ENCODE measurements at regions not wholly inside any gene's neighbourhood (a gene's known extent, or its start where the extent isn't known, plus 50 kb on each side); places are given as distances from the start of the nearest gene placed in this dataset.

DNA sequence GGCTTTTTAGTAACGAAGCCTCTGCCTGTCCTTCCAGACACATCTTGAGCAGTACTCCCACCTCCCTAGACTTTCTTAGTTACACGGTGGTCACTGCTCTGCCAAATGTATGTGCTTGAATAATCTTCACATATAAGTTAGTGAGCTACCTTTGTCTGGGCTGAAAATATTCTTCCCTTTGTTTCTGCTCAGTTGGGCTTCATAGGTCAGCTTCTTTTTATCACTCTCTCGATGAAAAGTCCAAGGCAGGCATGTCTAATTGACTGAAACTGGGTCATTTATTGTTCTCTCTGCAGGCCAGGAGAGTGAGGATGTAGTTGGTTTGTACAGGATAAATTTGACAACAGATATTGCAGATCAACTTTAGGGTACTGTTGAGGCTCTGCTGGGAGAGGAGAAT is 636.7 kb upstream of the IGFBP3 start:
- FAIRE-seq (no peak), DNase-seq (ENCODE audit: insufficient read length, low spot score) (no peak)
- TF ChIP-seq POLR2AphosphoS5 (IDR thresholded peaks at IDR 0.05; ENCODE audit: low read depth, low read length) (no peak), POU2F2 (IDR thresholded peaks at IDR 0.05; ENCODE audit: low read depth, low read length) (no peak), SPI1 (IDR thresholded peaks at IDR 0.05; ENCODE audit: low read depth, low read length) (no peak), PAX5 (IDR thresholded peaks at IDR 0.05; ENCODE audit: insufficient read depth, low read length, severe bottlenecking) (no peak), TAF1 (IDR thresholded peaks at IDR 0.05; ENCODE audit: low read depth, low read length) (no peak), POLR2A (IDR thresholded peaks at IDR 0.05; ENCODE audit: low read depth, low read length) (no peak)

DNA sequence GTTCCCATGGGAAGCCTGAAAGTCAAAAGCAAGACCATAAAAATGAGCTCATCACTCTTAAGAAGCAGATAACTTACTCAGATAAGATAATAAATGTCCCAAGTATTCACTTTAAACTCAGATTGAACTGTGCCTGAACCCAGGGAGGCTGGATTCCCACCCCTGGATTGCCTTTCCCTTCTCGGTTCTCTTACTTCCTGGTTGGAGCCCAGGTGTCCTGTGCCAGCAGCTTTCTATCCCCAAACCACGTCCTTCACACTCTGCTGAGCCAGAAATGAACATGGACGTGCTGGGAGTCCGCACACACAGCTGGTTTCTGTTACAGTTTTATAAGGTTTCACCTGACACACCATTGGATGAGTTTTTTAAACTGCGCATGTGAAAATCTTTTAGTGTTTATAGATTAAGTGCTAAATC is 636.2 kb upstream of the IGFBP3 start:
- no peak for FAIRE-seq
- no peak for DNase-seq (ENCODE audit: insufficient read length, low spot score)

DNA sequence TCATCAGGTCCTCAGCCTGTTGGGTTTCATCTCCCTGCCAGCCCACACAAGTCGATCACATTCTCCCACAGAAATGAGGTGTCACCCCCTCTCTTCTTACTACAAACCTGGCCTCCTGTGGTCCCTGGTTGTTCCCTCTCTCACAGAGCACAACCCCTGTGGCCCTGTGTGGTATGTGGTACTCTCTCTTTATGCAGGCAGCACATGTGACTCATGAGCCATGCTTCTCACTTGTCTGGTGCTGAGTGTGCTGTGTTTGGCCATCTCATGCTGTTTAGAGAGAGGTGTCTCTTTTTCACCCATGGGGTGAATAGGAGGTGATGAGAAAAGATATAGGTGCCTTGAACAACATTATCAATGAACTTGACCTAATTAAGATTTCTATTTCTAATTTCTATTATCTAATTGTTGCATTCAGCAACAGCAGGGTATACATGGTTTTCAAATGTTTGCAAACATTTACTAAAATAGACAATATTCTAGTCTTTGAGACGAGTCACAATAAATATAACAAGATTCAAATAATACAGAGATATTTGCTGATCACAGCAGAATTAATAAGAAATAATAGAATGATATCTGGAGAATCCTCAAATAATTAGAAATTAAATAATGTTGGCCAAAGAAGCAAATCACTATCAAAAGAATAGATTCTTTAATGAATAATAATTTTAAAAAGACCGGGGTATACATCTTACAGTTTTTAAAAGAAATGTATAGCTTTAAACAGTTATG is 633.8 kb upstream of the IGFBP3 start:
- FAIRE-seq (no peak), DNase-seq (ENCODE audit: insufficient read length, low spot score) (no peak)
- no peak for TF ChIP-seq POU2F2 (IDR thresholded peaks at IDR 0.05; ENCODE audit: low read depth, low read length)
- no peak for TF ChIP-seq SPI1 (IDR thresholded peaks at IDR 0.05; ENCODE audit: low read depth, low read length)
- no peak for TF ChIP-seq POLR2A (IDR thresholded peaks at IDR 0.05; ENCODE audit: low read depth, low read length)
- TF ChIP-seq POLR2AphosphoS5 (IDR thresholded peaks at IDR 0.05; ENCODE audit: low read depth, low read length), result no peak
- TF ChIP-seq TAF1 (IDR thresholded peaks at IDR 0.05; ENCODE audit: low read depth, low read length), result no peak
- TF ChIP-seq PAX5 (IDR thresholded peaks at IDR 0.05; ENCODE audit: insufficient read depth, low read length, severe bottlenecking), result no peak

More for the DNA sequence above, 636.2 kb upstream of the IGFBP3 start:
- TF ChIP-seq POLR2A (IDR thresholded peaks at IDR 0.05; ENCODE audit: low read depth, low read length) (no peak), POU2F2 (IDR thresholded peaks at IDR 0.05; ENCODE audit: low read depth, low read length) (no peak), SPI1 (IDR thresholded peaks at IDR 0.05; ENCODE audit: low read depth, low read length) (no peak), TAF1 (IDR thresholded peaks at IDR 0.05; ENCODE audit: low read depth, low read length) (no peak), PAX5 (IDR thresholded peaks at IDR 0.05; ENCODE audit: insufficient read depth, low read length, severe bottlenecking) (no peak), POLR2AphosphoS5 (IDR thresholded peaks at IDR 0.05; ENCODE audit: low read depth, low read length) (no peak)

DNA sequence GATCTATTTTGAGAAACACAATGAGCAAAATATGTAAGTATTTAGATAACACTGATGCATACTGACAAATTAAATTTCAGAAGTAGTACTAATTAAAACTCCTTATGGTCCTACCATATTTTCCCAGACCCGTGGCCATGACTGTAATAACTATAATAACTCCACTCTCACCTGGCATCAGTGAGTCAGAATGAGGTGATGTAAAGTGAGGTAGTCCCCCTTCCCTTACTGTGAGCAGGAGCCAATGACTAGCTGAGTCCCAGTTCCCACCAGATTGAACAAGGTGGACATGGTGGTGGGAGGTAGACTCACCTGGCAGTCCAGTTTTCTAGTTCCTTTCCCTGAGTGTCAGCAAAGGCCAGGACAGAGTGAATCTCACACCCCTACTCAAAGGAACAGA is 630.5 kb upstream of the IGFBP3 start:
- DNase-seq (ENCODE audit: insufficient read length, low spot score) (no peak), FAIRE-seq (no peak)
- TF ChIP-seq TAF1 (IDR thresholded peaks at IDR 0.05; ENCODE audit: low read depth, low read length) (no peak), SPI1 (IDR thresholded peaks at IDR 0.05; ENCODE audit: low read depth, low read length) (no peak), POLR2A (IDR thresholded peaks at IDR 0.05; ENCODE audit: low read depth, low read length) (no peak), POLR2AphosphoS5 (IDR thresholded peaks at IDR 0.05; ENCODE audit: low read depth, low read length) (no peak), POU2F2 (IDR thresholded peaks at IDR 0.05; ENCODE audit: low read depth, low read length) (no peak), PAX5 (IDR thresholded peaks at IDR 0.05; ENCODE audit: insufficient read depth, low read length, severe bottlenecking) (no peak)

DNA sequence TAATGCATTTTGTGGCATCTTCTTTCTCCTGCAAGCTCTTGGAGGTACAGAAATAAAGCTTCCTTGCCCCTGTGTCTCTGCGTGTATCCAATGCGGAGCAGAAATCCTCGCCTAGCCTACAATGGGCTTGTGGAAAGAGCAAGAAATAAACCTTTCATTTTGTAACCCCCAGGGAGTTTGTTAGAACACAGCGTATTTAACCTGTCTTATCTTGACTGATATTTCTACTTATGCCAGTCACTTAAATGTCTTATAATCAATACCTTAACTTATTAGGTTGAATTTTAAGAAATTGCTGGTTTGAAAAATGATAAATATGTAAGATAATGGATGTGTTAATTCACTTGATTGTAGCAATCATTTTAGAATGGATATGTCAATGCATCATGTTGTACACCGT is 629.8 kb upstream of the IGFBP3 start:
- DNase-seq (ENCODE audit: insufficient read length, low spot score), result no peak
- no peak for FAIRE-seq
- no peak for TF ChIP-seq POLR2AphosphoS5 (IDR thresholded peaks at IDR 0.05; ENCODE audit: low read depth, low read length)
- no peak for TF ChIP-seq PAX5 (IDR thresholded peaks at IDR 0.05; ENCODE audit: insufficient read depth, low read length, severe bottlenecking)
- no peak for TF ChIP-seq POU2F2 (IDR thresholded peaks at IDR 0.05; ENCODE audit: low read depth, low read length)

DNA sequence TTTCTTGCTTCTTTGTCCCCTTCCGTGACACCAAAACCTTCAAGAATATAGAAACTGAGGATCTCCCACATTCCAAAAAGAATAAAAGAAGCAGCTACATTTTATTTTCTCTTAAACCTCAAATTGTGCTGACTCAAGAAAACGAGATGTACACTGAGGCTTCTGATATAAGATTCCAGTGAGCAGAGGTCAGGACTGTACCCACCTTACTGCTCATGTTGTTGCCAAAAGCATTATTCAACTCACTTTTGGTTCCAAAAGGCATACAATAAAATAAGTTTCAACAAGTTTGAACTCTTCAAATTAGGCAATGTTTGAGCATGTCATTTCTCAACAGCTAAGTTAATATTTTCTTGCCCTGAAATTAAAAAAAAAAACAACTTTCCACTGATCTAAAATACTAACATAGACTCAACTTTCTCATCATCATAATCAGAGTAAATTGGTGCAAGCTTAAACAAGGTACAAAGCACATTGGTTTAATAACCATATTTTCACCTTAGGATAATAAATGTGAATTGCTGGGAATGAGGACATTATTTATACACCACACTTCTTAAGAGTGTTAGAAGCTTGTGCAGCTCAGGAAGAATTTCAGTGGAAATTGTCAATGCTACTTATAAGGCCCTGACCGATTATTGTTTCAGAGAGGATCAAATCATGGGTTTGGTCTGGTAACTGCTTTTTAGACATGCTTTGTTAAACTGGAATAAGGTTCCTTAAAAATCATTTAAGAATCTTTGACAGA is 629.0 kb upstream of the IGFBP3 start:
- no peak for TF ChIP-seq POLR2A (IDR thresholded peaks at IDR 0.05; ENCODE audit: low read depth, low read length)
- TF ChIP-seq SPI1 (IDR thresholded peaks at IDR 0.05; ENCODE audit: low read depth, low read length), result no peak
- no peak for TF ChIP-seq PAX5 (IDR thresholded peaks at IDR 0.05; ENCODE audit: insufficient read depth, low read length, severe bottlenecking)
- no peak for TF ChIP-seq TAF1 (IDR thresholded peaks at IDR 0.05; ENCODE audit: low read depth, low read length)
- no peak for TF ChIP-seq POU2F2 (IDR thresholded peaks at IDR 0.05; ENCODE audit: low read depth, low read length)
- TF ChIP-seq POLR2AphosphoS5 (IDR thresholded peaks at IDR 0.05; ENCODE audit: low read depth, low read length), result no peak
- no peak for FAIRE-seq
- DNase-seq (ENCODE audit: insufficient read length, low spot score), result no peak

DNA sequence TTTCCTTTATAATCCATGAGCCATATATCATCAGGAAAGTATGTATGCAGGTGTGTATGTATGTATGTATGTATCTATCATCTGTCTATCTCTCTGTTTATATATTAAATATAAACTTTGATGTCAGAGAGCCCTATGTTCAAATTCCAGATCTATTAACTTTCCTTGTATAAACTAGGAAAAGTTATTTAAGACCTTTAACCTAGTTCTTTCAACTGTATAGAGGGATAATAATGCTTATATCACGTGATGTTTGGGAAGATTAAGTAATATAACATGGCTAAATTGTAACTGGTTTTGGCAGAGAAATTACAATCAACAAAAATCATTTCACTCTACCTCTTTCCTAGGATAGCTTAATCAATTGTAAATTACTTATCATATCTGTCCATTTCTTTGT is 628.3 kb upstream of the IGFBP3 start:
- no peak for FAIRE-seq
- DNase-seq (ENCODE audit: insufficient read length, low spot score), result no peak

DNA sequence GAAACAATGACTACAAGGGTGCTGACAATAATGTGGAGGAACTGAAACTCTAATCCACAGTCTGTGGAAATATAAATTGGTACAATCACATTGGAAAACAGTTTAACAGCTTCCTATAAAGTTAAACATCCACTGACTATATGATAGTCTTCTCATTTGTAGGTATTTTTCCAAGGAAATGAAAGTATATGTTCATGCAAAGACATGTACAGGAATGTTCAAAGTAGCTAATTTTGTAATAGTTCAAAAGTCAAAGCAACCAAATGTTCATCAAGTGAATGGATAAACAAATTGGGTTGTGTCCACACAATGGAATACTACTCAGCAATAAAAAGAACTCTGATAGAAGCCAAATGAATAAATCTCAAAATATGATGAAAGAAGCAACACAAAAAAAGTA is 626.0 kb upstream of the IGFBP3 start:
- FAIRE-seq (no peak), DNase-seq (ENCODE audit: insufficient read length, low spot score) (no peak)
- TF ChIP-seq POLR2AphosphoS5 (IDR thresholded peaks at IDR 0.05; ENCODE audit: low read depth, low read length) (no peak), SPI1 (IDR thresholded peaks at IDR 0.05; ENCODE audit: low read depth, low read length) (no peak), TAF1 (IDR thresholded peaks at IDR 0.05; ENCODE audit: low read depth, low read length) (no peak), POU2F2 (IDR thresholded peaks at IDR 0.05; ENCODE audit: low read depth, low read length) (no peak), POLR2A (IDR thresholded peaks at IDR 0.05; ENCODE audit: low read depth, low read length) (no peak), PAX5 (IDR thresholded peaks at IDR 0.05; ENCODE audit: insufficient read depth, low read length, severe bottlenecking) (no peak)

More for the DNA sequence above, 628.3 kb upstream of the IGFBP3 start:
- TF ChIP-seq POLR2A (IDR thresholded peaks at IDR 0.05; ENCODE audit: low read depth, low read length), result no peak
- no peak for TF ChIP-seq SPI1 (IDR thresholded peaks at IDR 0.05; ENCODE audit: low read depth, low read length)
- TF ChIP-seq TAF1 (IDR thresholded peaks at IDR 0.05; ENCODE audit: low read depth, low read length), result no peak
- TF ChIP-seq PAX5 (IDR thresholded peaks at IDR 0.05; ENCODE audit: insufficient read depth, low read length, severe bottlenecking), result no peak

DNA sequence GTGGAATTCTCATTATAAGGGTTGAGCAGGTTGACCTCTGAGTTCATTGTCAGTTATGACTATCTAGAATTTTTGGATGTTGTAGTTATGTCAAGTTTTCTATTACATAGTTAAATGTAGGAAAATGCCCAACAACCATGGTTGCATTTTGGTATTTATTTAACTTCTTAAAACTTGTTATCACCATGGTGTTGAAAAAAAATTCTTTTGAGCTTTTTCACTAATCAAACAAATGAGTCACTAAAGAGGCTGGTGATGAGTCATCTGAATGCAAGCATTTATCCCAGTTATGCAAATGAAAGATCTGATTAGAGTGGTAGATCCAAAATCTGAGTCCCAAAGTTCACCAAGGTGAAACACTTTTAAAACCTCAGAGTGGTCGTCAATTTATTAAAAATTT is 624.7 kb upstream of the IGFBP3 start:
- no peak for DNase-seq (ENCODE audit: insufficient read length, low spot score)
- TF ChIP-seq TAF1 (IDR thresholded peaks at IDR 0.05; ENCODE audit: low read depth, low read length), result no peak
- no peak for FAIRE-seq
